Heart left ventricle (tissue), 13 donors: ENCODE measurements at regions not wholly inside any gene's neighbourhood (a gene's known extent, or its start where the extent isn't known, plus 50 kb on each side); places are given as distances from the start of the nearest gene placed in this dataset.

ENCODE experiments used
- POLR2A ChIP-seq, 2 donors: fragments of 450-650 bp; IDR thresholded peaks; one replicate each; pipeline ENCODE4 v1.6.1; 2017; ENCODE audit warnings: antibody characterized with exemption in 2 of 2, mild to moderate bottlenecking in 2 of 2, moderate library complexity in 2 of 2
- TF ChIP-seq, protein P1 (sequence below), 12 donors: fragments of 200-600 bp; sonication (generic) in 4 of 12; IDR thresholded peaks; one replicate each; pipeline versions ENCODE4 v1.5.0 to v1.8.0; 2018 to 2022; ENCODE audit warnings: antibody characterized with exemption in 12 of 12, mild to moderate bottlenecking in 5 of 12
- donor health status: ischemic (EF 13 %, LVEDD 7.1; RV severe dilation, severe dysfunction).
- donor health status: DM: no; HTN: yes; CAD: no.
- donor health status: DM: no; HTN: no; CAD: no.
- donor health status: ischemic (EF 25% LVEDD 6.9; RV normal size, moderate dysfunction).
- donor health status: ischemic (EF 25% LVEDD 5.7; RV mildly dilated, moderate dysfunction).
- donor health status: ischemic (EF 35%, LVEDD 5.7; RV mildly dilated, moderate dysfunction).
- donor health status: nonischemic (EF 11% LVEDD 7.7; RV severe dilation, severe dysfunction).
- donor health status: DM: yes; HTN: yes; CAD: no.
- donor health status: PGD.
- donor health status: ischemic (EF 29% LVEDD 5.4; RV normal size, mild dysfunction).
- donor health status: nonischemic (EF 23%, LVEDD 6.1; RV moderate dilation, normal function).

DNA sequence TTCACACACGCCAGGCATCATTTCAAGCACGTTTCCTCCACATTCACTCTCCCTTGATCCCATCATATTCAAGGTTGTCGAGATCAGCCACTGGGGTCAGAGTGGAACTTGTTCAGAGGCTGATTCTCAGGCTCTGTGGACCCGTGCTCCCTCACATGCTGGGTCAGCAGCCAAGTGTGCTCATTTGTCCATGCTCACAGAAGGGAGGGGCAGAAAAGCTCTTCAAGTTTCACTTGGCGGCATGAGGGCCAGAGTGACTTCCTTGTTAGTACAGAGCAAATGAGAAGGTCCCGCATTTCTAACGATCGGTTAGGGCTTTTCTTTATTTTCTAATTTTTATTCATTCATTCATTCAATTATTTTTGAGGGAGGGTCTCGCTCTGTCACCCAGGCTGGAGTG is 82.2 kb downstream of the EBLN1 start:
- TF ChIP-seq, protein P1, sequence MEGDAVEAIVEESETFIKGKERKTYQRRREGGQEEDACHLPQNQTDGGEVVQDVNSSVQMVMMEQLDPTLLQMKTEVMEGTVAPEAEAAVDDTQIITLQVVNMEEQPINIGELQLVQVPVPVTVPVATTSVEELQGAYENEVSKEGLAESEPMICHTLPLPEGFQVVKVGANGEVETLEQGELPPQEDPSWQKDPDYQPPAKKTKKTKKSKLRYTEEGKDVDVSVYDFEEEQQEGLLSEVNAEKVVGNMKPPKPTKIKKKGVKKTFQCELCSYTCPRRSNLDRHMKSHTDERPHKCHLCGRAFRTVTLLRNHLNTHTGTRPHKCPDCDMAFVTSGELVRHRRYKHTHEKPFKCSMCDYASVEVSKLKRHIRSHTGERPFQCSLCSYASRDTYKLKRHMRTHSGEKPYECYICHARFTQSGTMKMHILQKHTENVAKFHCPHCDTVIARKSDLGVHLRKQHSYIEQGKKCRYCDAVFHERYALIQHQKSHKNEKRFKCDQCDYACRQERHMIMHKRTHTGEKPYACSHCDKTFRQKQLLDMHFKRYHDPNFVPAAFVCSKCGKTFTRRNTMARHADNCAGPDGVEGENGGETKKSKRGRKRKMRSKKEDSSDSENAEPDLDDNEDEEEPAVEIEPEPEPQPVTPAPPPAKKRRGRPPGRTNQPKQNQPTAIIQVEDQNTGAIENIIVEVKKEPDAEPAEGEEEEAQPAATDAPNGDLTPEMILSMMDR (IDR thresholded peaks at IDR 0.05): no peak
- TF ChIP-seq POLR2A (IDR thresholded peaks at IDR 0.05): no peak
